Tibial nerve (tissue), 3 donors: ENCODE measurements at regions not wholly inside any gene's neighbourhood (a gene's known extent, or its start where the extent isn't known, plus 50 kb on each side); places are given as distances from the start of the nearest gene placed in this dataset.

Experiments used
- CTCF ChIP-seq, 5 experiments: fragments of 200-600 bp in 3 of 5; fragments of 450-650 bp in 2 of 5; sonication (generic) in 3 of 5; IDR thresholded peaks; one replicate each; pipeline ENCODE4 v1.5.1; 2016 to 2019; ENCODE audit warnings: antibody characterized with exemption in 5 of 5, mild to moderate bottlenecking in 3 of 5, moderate library complexity in 2 of 5
- POLR2A ChIP-seq, 2 donors: fragments of 450-650 bp; IDR thresholded peaks; one replicate each; pipeline ENCODE4 v1.6.1; 2017; ENCODE audit warnings: antibody characterized with exemption in 2 of 2, mild to moderate bottlenecking in 2 of 2, moderate library complexity in 2 of 2

- TF ChIP-seq CTCF (IDR thresholded peaks at IDR 0.05) (no peak), POLR2A (IDR thresholded peaks at IDR 0.05) (no peak)
These were observed 105.4 kb upstream of the SPRED1 start for GRCh38 chr15:38147246-38147645.
